H1 (cell line): ENCODE measurements at regions not wholly inside any gene's neighbourhood (a gene's known extent, or its start where the extent isn't known, plus 50 kb on each side); places are given as distances from the start of the nearest gene placed in this dataset.

Experiments
- ASH2L ChIP-seq: fragments of 200-600, 300-600 bp; sonication (generic); IDR thresholded peaks from one replicate; pipeline ENCODE4 v1.7.1; 2017; ENCODE audit warnings: low read length
- ATF2 ChIP-seq: IDR thresholded peaks from 2 replicates; pipeline ENCODE4 v1.6.1; 2012; ENCODE audit warnings: low read length, inconsistent platforms
- CBX8 ChIP-seq: fragments of 300-800, 300-1000 bp; sonication (generic); IDR thresholded peaks from 2 replicates; pipeline ENCODE4 v1.7.1; 2016; ENCODE audit warnings: low read depth, low read length, borderline replicate concordance
- CHD7 ChIP-seq: fragments of 300-600 bp; sonication (generic); IDR thresholded peaks from 2 replicates; pipeline ENCODE4 v1.7.1; 2012; ENCODE audit warnings: low read length, moderate library complexity, mild to moderate bottlenecking, inconsistent platforms; ENCODE audit not compliant: insufficient replicate concordance
- KDM4A ChIP-seq: IDR thresholded peaks from one replicate; pipeline ENCODE4 v1.7.1; 2012; ENCODE audit warnings: low read depth, mild to moderate bottlenecking, moderate library complexity, low read length, inconsistent platforms; ENCODE audit not compliant: severe bottlenecking
- SP1 ChIP-seq: IDR thresholded peaks from 2 replicates; pipeline ENCODE4 v1.6.1; 2011; ENCODE audit warnings: low read depth, low read length
- SP2 ChIP-seq: IDR thresholded peaks from 2 replicates; pipeline ENCODE4 v1.6.1; 2012; ENCODE audit warnings: mild to moderate bottlenecking, low read length, inconsistent platforms

DNA sequence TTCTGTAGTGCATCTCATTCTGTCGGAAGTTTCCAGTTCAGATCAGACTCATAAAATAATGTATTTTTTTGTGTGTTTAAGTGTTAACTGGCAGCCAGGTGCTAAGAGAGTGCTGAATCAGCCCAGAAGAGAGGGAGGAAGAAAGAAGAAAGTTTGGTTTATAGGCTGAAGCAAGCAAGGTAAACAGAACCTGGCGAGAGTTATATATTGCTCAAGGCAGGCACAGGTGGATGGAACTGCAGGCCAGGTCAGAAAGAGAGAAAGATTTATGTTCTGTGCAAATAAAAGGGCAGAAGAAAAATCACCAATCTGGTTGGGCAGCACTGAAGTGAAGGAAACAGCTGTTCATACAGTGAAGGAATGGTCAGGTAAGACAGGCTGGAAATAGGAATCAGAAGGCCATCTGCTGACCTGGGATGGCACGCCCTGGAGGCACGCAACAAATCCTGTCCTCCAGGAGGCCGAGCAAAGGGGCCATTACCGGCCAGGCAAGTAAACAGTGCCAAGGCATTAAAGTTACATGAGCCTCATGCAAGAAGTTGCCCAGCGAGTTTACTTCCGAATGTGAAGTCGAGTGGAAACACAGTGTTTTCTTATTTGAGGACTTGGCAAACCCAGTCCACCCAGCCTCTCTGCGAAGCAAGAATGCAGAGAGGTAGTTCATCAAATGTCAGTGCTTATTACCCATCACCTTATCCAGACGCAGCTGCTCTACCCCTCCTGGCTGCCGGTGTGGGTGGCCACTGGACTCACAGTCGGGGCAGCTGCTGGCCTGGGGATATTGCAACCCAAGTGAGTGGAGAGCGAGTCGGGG, 309.8 kb downstream of the VPS13C start (continued):
- TF ChIP-seq CHD7 (no peak), ATF2 (no peak), SP2 (no peak), KDM4A (no peak), SP1 (no peak), ASH2L (no peak), CBX8 (no peak)
- TF ChIP-seq, all 59 proteins: peak for 0
